GM19468 (cell line): ENCODE measurements at regions not wholly inside any gene's neighbourhood (a gene's known extent, or its start where the extent isn't known, plus 50 kb on each side); places are given as distances from the start of the nearest gene placed in this dataset.

Experiments
- ATAC-seq: cut with Tn5 transposase; IDR thresholded peaks from one replicate; pipeline ENCODE4 v1.9.1; 2021; ENCODE audit warnings: mild to moderate bottlenecking, moderate library complexity, moderate number of reproducible peaks; ENCODE audit not compliant: unreplicated experiment; ENCODE audit errors: extremely low read depth

GRCh38 chr4:178450614-178451013, 1008.4 kb upstream of the AGA start:
- ATAC-seq, result no peak

GRCh38 chr4:178453057-178453456, 1010.8 kb upstream of the AGA start:
- no peak for ATAC-seq

- no peak for ATAC-seq
Observed at GRCh38 chr4:178457286-178457685, 1015.0 kb upstream of the AGA start.

- ATAC-seq, result no peak
Observed at GRCh38 chr4:178462710-178463109, 1020.5 kb upstream of the AGA start.

- no peak for ATAC-seq
Observed at GRCh38 chr4:178463747-178464146, 1021.5 kb upstream of the AGA start.

GRCh38 chr4:178470996-178471784, 1029.0 kb upstream of the AGA start:
- no peak for ATAC-seq

- no peak for ATAC-seq
Observed at GRCh38 chr4:178471994-178472393, 1029.8 kb upstream of the AGA start.

GRCh38 chr4:178480105-178480504, 1037.9 kb upstream of the AGA start:
- no peak for ATAC-seq

GRCh38 chr4:178480881-178481280, 1038.6 kb upstream of the AGA start:
- no peak for ATAC-seq

GRCh38 chr4:178481564-178481963, 1039.3 kb upstream of the AGA start:
- ATAC-seq, result no peak

- ATAC-seq, result no peak
Observed at GRCh38 chr4:178523038-178523437, 1080.8 kb upstream of the AGA start.

- ATAC-seq, result no peak
Observed at GRCh38 chr4:178535939-178536579, 1093.8 kb upstream of the AGA start.

GRCh38 chr4:178553201-178553600, 1111.0 kb upstream of the AGA start:
- ATAC-seq, result no peak

- no peak for ATAC-seq
Observed at GRCh38 chr4:178554352-178554751, 1112.1 kb upstream of the AGA start.

GRCh38 chr4:178556796-178557195, 1114.6 kb upstream of the AGA start:
- ATAC-seq, result no peak

- no peak for ATAC-seq
Observed at GRCh38 chr4:178577933-178578332, 1135.7 kb upstream of the AGA start.

GRCh38 chr4:178595500-178596138, 1153.4 kb upstream of the AGA start:
- no peak for ATAC-seq

GRCh38 chr4:178598672-178599071, 1156.4 kb upstream of the AGA start:
- ATAC-seq, result no peak

- no peak for ATAC-seq
Observed at GRCh38 chr4:178599521-178599920, 1157.3 kb upstream of the AGA start.

GRCh38 chr4:178602833-178603232, 1160.6 kb upstream of the AGA start:
- no peak for ATAC-seq

- ATAC-seq, result no peak
Observed at GRCh38 chr4:178611062-178611461, 1168.8 kb upstream of the AGA start.
